Erythroblast (primary cell): ENCODE measurements at regions not wholly inside any gene's neighbourhood (a gene's known extent, or its start where the extent isn't known, plus 50 kb on each side); places are given as distances from the start of the nearest gene placed in this dataset.

Experiments
- DNase-seq, 2 experiments: peaks; one replicate each; lab custom pipeline; 2025; lab: John Stamatoyannopoulos, UW
- GATA1 ChIP-seq: IDR thresholded peaks from 2 replicates; pipeline ENCODE4 v1.6.1; 2011; ENCODE audit warnings: low read depth, mild to moderate bottlenecking, control low read depth, low read length, moderate library complexity
- POLR2A ChIP-seq: IDR thresholded peaks from 2 replicates; pipeline ENCODE4 v1.6.1; 2011; ENCODE audit warnings: mild to moderate bottlenecking, low read length

DNA sequence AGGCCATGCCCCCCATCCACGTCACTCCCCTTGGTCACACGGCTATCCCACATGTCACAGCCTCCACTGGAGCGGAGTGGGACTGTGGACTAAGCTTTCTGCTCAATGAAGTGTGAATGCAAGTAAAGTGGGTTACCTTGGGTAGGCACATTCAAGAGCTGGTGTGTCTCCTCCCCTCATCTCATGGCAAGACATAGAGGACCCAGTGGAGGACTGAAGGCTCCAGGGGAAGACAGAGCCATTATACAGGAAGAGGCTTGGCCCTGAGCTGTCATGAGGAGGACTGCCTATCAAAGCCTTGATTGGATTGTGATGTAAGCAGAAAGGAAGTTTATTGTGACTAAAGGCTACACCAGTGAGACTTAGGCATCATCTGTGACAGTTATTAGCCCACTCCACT is 129.2 kb upstream of the CCL2 start:
- DNase-seq, result no peak
- no peak for TF ChIP-seq POLR2A
- no peak for TF ChIP-seq GATA1

DNA sequence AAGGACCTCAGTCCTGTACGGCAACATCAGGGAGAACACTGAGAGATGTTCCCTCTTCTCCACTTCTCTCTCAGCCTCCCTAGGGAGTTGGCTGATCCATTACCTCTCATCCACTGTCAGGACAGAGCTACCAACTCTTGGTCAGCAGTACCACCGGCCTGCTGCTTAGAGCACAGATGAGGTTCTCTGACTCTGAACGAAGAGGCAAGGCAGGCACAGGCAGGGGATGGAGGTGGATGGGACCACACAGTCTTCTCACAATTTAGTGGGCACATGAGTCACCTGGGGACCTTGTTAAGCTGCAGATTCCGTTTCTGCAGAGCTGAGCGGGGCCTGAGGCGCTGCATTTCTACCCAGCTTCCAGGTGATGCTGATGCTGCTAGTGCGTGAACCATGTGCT is 128.6 kb upstream of the CCL2 start:
- no peak for DNase-seq
- TF ChIP-seq POLR2A, result no peak
- TF ChIP-seq GATA1, result no peak

DNA sequence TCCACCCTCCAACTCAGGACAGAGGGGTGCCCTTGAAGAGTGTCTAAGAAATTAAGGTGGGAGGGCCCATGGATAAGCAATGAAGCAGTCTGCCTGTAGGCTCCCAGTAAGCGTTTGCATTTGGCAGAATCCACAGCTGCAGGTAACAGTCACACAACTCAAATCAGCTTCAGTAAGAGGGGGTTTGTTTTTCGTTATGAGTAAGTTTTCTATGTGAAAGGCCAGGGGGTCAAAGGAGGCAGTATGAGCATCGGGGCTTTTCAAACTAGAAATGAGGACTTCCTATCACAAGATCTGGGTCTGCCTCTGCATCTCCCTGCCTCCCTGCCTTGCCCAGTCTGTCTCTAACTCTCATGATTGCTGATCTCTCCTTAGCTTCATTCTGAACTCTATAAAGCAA is 128.1 kb upstream of the CCL2 start:
- DNase-seq, result no peak
- TF ChIP-seq POLR2A, result no peak
- TF ChIP-seq GATA1, result no peak

DNA sequence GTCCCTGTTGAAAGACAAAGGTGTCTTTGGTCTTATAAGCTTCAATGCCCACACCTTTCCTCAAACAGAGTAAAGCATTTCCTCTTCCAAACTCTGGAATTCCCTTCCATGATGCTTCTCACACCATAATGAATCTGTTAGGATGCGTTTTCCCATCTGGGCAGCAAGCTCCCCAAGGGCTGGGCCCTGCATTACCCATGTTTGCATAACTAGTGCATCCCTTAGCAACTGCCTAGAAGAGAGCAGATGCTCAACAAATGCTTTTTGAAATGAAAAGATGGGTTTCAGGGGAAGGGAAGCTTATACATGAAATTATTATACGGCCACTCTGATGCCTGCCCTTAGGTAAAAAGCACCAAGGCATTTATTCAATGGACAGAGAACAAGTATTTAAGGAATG is 124.5 kb upstream of the CCL2 start:
- TF ChIP-seq GATA1 (no peak), POLR2A (no peak)
- DNase-seq, result no peak

DNA sequence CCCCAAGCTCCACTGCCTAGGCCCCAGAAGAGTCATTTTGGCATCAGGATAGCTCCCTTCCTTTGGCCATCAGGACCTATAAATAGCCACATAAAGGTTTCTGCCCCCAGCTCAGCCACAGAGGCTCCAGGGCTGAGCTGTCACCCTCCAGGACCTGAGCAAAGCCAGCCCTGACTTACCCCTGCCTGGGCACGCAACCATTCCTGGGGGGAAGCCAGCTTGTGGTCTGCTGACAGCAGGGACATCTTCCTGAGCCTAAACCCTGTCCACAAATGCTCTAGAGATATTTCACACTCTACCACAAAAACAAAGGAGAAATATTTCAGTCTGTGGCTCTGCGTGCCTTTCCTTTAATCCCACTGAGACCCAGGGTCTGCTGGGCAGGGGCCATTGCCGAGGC is 123.7 kb upstream of the CCL2 start:
- no peak for DNase-seq
- TF ChIP-seq GATA1, result no peak
- no peak for TF ChIP-seq POLR2A

DNA sequence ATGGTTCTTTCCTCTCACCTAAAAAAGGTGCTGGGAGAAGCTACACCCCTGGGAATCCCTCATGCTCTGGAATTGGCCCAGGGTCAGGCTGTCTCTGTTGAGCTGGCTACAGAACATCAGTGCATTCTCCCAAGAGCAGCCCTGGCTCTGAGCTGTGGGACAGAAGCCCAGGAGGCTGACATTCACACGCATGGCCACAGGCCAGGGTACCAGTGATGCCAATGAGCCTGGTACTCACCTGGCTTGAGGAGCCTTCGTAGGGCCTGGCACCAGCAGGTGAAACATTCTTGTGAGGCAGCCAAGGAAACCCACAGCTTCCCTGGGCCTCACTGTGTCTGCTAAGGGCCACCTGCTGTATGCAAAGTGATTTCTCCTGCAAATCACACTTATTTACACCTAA is 121.7 kb upstream of the CCL2 start:
- TF ChIP-seq POLR2A (no peak), GATA1 (no peak)
- DNase-seq, result no peak

DNA sequence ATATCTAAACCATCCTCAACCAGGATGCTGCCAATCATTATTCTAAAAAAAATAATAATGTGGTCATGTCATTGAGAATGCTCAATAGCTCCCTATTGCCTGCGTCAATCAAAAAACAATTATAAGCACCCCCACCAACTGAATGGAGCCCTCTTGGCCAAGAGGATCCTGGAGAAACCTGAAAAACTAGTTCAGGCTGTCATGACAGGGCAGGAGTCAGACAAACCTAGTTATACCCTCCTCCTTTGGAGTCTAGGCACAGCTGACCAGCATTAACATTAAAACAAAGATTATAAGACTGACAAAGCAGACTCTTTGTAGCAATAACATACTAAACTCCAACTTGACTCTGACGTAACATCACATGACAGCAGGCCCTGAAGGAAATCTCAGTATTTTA is 119.2 kb upstream of the CCL2 start:
- no peak for DNase-seq
- no peak for TF ChIP-seq GATA1
- no peak for TF ChIP-seq POLR2A

DNA sequence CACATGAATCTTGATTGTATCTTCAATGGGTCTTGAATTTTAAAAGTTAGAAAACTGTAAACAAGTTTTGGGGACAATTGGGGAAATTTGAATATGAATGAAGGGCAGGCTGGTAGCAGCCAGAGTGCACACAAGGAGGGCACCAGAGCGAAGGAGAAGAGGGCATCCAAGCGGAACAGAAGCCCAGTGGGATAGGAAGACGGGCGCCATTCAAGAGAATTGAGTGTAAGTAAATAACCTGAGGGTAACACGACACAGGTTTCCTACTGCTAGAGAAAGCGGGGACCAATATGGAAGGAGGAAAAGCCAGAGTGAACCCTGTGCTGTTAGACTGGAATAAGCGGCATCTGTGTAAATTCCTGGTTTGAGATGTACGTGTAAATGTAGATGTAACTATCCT is 115.1 kb upstream of the CCL2 start:
- no peak for TF ChIP-seq POLR2A
- TF ChIP-seq GATA1, result no peak
- DNase-seq, result no peak

DNA sequence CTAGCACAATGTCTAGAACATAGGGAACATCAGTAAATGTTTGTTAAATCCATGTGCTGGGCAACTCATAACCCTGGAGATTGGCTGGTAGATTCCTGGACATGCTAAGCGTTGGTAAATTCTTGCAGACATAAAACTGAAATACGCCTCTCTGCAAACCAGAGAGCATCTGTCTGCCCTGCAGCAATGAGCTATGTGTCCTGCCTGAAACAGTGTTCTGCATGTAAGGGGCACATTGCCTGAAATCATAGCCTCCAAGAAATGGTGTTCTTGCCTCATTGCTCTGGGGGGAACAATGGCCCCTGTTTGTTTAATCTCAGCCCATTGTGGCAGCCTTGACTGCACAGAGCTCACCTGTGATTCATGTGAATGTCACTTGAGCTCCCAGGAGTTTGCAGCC is 113.5 kb upstream of the CCL2 start:
- TF ChIP-seq POLR2A (no peak), GATA1 (no peak)
- DNase-seq, result no peak

DNA sequence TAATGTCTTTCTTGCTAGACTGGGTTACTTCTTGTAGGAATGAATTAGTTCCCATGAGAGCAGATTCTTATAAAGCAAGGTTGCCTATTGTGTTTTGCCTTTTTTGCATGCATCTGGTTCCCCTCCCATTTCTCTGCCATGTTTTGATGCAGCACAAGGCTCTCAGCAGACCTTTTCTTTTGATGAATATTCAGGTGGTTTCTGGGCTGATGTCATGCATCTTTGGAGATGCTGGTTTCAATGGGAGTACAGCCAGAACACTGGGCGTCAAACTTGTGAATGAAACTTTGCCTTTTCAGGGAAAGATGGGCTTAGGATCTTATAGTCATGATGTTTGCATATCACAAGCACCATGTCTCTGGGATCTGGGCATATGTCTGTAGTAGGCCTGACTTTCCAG is 111.7 kb upstream of the CCL2 start:
- TF ChIP-seq GATA1 (no peak), POLR2A (no peak)
- DNase-seq, result no peak

DNA sequence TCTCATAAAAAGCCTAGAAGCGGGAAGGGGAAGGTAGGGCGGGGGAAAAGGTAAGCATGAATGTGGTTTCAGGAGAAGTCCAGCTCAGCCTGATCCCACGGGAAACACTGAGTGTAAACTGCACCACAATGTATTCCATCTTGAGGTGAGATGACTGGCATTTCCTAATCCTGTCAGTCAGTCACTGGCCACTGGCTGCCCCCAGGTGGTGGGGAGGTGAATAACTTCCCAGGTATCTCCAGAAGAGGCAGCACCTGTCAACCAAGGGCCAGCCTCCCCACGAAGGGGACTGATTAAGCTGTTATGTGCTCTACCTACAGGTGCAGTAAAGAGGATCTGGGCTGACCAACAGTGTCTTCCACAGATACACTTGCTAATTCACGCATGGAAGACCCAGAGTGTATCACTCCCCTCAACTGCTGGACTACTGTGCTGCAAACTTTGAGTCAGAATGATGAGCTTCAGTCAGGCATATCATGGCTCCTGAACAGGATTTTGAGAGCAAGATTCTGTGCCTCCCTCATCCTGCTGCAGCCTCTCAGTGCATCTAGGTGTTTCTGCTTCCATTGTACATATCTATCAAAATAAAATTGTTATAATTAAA is 108.5 kb upstream of the CCL2 start:
- peak; percentile 47 to 78 for DNase-seq
- TF ChIP-seq GATA1 (no peak), POLR2A (no peak)

DNA sequence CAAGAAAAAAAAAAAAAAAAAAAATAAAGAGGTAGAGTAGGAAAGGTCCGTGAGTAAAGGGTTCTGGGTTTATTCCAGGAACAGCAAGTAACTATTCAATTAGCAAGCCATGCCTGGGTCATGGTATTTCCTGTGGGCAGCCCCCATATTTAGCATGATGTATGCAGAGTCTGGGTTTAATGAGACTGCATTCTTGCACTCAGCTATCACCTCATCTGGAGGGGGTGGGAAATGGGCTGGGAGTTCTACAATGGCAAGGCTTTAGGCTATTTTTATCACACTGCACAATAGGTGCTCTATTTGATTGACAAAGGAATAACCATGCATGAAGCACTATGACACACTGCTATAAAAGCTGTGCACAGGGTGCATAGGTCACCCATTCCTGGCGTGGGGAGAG is 104.0 kb upstream of the CCL2 start:
- no peak for TF ChIP-seq GATA1
- no peak for TF ChIP-seq POLR2A
- no peak for DNase-seq

DNA sequence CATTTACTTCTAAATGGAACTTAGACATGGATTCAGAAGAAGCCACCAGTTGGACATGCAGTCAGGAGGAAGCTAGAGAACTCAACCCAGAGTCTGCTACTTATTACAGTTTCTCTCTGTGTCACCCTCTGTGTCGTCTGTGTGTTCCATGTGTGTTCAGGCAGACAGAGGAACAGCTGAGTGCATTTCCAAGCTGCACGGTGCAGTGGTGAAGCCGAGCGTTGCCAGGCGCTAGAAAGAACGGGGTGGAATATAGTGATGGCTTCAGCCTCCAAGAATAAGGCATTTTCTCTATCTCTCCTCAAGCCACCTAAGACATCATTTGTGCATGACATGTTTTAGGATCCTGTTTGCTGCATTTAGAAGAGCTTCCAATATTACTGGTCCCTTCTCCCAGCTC is 101.1 kb upstream of the CCL2 start:
- TF ChIP-seq GATA1 (no peak), POLR2A (no peak)
- DNase-seq, result no peak

DNA sequence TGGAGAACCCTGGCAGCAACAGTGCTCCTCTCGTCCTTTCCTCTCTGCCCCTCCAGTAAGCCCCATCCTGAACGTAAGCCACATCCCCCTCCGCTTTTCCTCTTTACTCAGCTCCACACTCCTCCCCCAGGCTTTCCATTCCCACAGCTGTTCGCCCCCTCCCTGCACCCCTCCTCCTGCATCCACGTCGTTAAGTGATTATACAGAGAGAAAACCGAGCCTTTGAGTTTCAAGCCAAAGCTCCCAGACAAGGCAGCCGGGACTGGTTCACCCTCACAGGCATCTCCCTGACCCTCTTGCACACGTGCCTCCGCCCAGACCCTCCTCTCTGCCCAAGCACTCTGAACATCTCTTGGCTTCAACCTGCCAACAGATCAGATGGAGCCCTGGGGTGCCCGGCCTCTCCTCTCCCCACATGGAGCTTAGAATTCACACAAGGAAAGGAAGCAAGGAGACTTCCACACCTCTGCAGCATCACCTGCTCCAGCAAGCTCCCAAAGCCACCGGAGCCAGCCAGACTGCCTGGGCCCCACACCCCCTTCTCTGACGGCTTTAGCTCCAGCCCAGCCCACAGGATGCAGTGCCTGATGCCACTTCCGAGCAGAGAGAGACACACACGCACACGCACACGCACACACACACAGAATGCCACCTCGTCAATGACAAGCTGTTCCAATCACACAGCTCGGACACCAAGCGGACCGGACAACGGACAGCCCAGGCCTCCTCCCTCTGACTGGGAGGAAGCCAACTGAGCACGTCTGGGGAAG is 99.9 kb upstream of the CCL2 start:
- TF ChIP-seq GATA1 (no peak), POLR2A (no peak)
- DNase-seq, result no peak

DNA sequence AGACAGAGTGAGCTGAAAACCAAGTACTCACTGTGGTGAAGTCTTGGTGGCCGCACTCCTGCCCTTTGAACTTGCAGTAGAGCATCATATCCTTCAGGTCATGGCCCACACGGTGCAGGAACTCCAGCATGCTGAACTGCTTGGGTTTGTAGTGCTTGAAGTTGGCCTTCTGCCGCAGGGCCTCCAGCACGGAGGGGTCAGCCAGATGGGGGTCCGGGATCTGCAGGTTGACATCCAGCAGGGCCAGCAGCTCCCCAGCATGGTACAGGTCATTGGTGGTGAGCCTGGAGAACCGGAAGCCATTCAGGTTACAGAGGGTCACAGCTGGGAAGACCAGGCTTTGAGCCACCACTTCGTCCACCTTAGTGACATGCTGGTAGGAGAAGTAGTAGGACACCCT is 99.1 kb upstream of the CCL2 start:
- TF ChIP-seq POLR2A (no peak), GATA1 (no peak)
- no peak for DNase-seq

DNA sequence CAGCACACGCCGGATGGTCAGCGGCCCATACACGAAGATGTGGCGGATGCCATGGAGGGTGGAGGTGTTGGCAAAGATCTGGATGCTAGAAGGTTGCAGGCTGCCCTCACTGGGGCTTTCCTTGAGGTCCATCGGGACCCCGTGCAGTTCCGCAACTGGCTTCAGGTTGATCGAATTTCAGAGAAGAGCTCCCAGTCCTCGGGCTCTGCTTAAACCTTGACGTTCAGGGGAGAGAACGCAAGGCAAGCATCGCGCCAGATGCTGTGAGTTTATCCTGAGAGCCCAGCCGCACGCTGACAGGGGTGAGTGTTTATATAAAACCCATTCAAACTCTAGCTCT is 98.7 kb upstream of the CCL2 start:
- no peak for TF ChIP-seq GATA1
- no peak for TF ChIP-seq POLR2A
- no peak for DNase-seq
